ENCODE measurements at regions not wholly inside any gene's neighbourhood (a gene's known extent, or its start where the extent isn't known, plus 50 kb on each side); places are given as distances from the start of the nearest gene placed in this dataset.
"Not testable (repeated sequence)": the region's sequence is repeated elsewhere in the genome, so short reads cannot be mapped to it uniquely, and the experiment has no call there.

GRCh38 chr19:13646758-13647157, 117.6 kb upstream of the MRI1 start:
- no peak for DNase-seq

DNA sequence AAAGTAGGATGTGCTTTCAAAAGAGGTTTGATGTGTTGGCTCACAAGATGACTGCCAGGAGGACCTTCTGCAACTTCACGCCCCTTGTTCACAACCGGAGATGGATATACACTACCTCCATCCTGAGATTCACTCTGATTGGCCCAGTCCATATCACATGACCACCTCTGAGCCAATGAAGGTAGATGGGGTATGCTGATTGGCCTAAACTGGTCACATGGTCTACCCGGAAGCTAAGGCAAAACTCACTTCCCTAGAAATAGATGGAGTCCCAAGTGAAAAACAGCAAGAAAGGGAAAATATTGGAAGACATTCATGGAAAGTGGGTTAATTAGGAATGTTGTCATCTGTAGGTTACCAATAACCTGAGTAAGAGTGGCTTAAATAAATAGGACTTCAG, 119.7 kb upstream of the MRI1 start:
- DNase-seq, result no peak

GRCh38 chr19:13640611-13641010, 123.7 kb upstream of the MRI1 start:
- no peak for DNase-seq

GRCh38 chr19:13639342-13639929, 124.9 kb upstream of the MRI1 start:
- no peak for DNase-seq

- DNase-seq, result no peak
These were observed 126.7 kb upstream of the MRI1 start for GRCh38 chr19:13637664-13638063.

DNA sequence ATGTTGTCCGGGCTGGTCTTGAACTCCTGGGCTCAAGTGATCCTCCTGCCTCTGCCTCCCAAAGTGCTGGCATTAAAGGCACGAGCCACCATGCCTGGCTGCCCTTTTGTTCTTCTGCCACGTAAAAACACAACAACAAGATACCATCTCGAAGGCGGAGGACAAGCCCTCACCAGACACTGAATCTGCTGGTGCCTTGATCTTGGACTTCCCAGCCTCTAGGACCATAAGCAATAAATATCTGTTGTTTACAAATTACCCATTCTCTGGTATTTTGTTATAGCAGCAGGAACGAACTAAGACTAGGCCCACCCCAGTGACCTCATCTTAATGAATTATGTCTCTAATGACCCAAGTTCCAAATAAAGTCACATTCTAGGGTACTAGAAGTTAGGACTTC, 128.4 kb upstream of the CACNA1A start:
- DNase-seq, result no peak

GRCh38 chr19:13633522-13633922, 127.2 kb upstream of the CACNA1A start:
- DNase-seq, result no peak

GRCh38 chr19:13633109-13633508, 126.8 kb upstream of the CACNA1A start:
- no peak for DNase-seq

DNA sequence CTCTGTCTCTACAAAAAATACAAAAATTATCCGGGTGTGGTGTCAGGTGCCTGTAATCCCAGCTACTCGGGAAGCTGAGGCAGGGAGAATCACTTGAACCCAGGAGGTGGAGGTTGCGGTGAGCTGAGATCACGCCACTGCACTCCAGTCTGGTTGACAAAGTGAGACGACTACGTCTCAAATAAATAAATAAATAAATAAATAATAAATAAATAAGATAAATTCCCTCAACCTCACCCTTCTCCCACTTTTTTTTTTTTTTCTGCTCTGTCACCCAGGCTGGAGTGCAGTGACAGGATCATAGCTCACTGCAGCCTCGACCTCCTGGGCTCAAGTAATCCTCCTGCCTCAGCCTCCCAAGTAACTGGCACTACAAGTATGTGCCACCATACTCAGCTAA, 125.9 kb upstream of the CACNA1A start:
- DNase-seq, result not testable (repeated sequence)

GRCh38 chr19:13629687-13630357, 123.5 kb upstream of the CACNA1A start:
- DNase-seq, result no peak

DNA sequence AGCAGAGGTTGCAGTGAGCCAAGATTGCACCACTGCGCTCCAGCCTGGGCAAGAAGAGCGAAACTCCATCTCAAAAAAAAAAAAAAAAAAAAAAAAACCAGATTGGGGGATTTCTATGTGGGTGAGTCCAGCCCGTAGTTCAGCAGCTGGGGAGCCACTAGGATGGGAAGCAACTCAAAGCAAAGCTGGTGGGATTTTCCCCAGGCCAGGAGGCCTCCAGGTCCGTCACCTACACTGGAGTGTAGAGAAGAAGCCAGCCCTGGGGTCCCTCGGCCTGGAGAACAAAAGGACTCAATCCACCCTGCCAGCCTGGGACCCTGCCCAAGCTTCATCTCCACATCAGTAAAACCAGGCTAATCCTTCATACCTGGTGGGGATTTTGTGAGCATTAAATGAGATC, 121.3 kb upstream of the CACNA1A start:
- DNase-seq, result no peak

DNA sequence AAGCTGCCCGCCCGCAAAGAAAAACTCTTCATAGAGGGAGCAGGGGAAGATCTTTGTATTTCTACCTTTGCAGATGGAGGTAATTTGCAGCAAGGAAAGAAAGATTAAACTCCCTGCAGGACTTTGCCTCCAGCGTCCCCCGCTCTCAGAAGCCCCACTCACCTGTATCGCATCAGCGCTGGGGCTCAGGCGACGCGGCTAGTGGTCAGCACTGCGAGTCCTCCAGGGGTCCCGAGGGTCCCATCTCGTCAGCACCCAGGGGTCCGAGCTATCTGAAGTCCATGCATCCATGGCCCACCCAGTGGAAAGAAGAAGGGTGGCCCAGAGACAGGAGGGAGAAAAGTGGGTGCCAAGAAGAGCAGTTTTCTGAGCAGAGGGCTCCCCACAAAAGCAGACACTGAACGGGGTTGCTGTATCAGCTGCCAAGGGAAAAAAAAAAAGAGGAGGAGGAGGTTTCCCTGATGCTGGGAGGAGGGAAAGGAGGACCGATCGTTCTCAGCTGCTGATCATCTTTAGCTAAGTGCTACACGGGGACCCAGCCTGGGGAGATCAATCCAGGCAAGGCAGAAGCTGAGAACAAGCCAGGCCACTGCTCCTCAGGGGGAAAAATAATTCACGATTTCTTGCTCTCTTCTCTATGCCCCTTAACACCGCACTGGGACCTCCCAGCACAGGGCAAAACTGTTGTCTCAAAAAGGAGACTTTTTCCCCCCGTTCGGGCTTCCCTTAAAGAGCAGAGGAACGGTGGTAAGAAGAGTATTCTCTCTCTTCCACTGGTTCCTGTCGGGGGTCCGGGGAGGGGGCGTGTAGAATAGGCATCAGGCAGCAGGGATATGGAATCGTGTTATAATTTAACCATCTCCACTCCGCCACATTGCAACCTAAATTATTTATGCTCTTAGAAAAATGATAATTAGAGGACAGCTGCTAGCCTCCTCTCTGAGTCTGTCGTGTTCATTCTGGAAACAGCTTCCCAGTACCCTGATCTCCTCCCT, 117.7 kb upstream of the CACNA1A start:
- no peak for DNase-seq

DNA sequence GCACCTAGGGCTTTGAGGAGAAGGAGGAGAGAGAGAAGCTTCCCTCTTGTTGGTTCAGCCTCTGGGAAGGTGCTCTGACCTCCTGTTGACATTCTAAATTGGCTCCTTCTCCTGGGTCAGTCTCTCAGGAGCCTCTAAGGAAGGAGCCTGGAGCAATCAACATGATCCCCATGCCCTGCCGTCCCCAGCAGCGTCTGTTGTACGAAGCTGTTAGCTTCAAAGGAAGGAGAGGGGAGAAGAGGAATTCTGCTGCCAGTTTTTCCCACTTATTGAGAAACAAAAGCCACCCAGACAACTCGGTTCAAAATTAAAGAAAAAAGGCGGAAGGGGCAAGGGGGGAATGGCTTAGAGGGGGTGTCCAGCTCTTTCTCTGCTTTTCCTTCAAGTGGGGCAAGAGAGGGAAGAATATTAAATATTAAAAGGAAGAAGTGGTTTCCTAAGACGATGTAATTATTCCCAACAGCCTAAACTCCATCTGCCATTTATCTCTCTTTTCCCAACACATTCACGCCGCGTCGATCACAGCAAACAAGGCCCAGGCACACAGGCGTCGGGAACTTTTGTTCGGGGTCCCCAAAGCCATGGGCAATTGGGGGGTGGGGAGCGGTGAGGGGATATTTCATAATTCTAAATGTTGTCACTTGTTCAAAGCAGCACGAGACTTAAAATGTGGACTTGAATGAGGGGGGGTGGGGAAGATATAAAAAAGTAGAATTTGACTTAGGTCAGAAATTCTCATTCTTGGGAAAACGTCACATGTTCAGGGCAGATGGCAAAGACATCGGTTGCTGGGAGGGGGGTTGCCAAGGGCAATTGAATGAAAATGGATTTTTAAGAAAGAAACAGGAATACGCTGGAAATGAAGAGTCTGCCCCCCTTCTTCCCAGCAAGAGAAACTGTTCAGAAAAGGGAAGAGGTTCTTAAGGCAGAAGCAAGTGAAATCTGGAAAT, 116.8 kb upstream of the CACNA1A start:
- DNase-seq, result no peak

- DNase-seq, result peak; percentile 65
These were observed 115.1 kb upstream of the CACNA1A start for GRCh38 chr19:13621413-13621812.

DNA sequence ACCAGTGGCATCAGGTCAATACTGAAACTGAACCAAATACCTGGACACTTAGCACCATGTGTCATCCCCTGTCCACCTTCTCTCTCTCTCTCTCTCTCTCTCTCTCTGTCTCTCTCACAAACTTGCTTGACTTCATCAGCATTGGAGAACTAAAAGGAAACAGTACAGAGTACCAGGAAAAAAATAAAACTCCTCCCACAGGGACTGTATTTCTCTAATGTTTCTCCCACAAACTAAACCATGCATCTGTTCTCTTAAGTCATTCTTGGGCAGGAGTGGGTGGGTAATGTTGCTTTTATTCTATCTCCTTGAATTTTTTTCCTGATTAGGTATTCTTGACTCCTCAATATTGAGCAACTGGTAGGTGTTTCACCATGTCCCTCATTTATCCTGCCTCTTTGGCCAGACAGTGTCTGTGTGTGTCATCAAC, 112.9 kb upstream of the CACNA1A start:
- DNase-seq, result no peak

DNA sequence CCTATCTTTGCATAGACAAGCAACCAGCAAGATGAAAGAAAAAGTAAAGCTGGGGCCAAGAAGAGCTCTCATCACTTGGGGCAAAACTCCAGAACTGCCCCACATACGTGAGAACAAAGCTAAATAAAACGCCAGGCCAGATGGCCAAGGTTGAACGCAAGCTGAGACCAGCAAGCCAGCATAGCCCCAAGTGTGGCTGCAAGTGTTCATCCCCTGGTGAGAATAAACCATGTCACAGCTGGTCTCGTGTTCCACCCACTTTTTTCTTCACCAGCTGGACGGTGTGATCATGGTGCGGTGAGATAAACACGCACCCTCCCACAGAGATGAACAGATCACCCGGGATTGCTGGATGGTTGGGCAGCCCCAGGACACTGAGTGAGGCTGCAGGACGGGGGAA, 109.6 kb upstream of the CACNA1A start:
- DNase-seq, result no peak

DNA sequence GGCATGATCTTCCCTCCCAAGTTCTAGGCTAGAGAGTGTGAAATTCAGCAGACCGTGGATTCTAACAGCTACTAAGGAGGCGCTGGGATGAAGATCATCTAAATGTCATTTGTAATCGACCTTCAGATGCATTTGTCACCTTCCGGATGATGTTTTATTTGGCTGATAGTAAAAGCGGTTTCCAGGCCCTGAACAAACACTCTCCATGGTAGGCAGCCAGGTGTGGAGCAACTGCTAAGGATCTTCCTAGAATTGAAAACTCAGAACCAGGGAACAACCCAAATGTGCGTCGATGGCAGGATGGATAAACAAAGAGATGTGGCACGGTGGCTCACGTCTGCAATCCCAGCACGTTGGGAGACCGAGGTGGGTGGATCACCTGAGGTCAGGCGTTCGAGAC, 107.2 kb upstream of the CACNA1A start:
- DNase-seq, result no peak

DNA sequence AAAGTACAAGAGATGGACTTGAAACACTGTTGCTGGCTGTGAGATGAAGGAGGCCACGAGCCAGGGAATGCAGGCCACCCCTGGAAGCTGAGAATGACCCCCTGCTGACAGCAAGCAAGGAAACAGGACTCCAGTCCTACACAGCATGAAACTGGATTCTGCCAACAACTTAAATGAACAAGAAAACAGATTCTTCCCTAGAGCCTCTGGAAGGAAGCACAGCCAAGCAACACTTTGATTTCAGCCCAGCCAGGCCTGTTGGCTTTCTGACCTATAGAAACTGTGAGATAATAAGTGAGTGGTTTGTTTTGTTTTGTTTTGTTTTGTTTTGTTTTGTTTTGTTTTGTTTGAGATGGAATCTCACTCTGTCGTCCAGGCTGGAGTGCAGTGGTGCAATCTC, 105.3 kb upstream of the CACNA1A start:
- DNase-seq, result no peak

DNA sequence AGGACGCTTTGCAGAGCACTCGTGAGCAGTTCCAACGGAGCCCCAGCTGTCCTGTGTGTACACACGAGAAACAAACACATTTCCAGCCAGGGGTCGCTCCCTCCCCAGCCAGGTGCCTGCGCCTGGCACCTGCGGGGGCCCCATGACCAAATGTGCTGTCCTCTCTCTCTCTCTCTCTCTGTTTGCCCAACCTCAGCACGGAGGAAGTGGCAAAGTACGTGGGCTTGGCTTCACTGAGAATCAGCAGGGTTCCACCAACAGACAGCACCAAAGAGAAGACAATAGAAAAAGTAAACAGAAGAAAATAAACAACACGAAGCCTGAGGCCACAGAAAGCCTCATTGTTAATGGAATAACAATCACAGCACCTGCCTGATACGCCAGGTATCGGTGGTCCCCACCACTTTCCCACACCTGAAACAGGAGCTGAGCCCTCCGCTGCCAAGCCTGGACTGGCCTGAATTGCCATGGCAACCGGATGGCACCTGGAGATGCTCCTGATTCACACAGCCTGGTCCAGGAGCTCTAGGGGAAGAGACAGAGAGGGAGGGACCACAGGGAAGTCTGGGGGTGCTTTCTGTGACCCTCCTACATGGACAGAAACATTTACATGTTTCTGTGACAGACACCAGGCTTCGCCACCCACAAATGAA, 103.9 kb upstream of the CACNA1A start:
- no peak for DNase-seq

- no peak for DNase-seq
These were observed 99.9 kb upstream of the CACNA1A start for GRCh38 chr19:13606156-13606555.

- no peak for DNase-seq
These were observed 98.8 kb upstream of the CACNA1A start for GRCh38 chr19:13604902-13605586.
